Transverse colon (tissue), 4 donors: ENCODE measurements at regions not wholly inside any gene's neighbourhood (a gene's known extent, or its start where the extent isn't known, plus 50 kb on each side); places are given as distances from the start of the nearest gene placed in this dataset.

ENCODE experiments used
- DNase-seq: peaks from one replicate; pipeline ENCODE4 v3.0.0-alpha.2; 2019
- H3K27ac ChIP-seq, 4 donors: fragments of 200-600 bp; sonication (generic); 2 replicates each; pipeline ENCODE4 v1.5.1; 2016 to 2018; ENCODE audit warnings: inconsistent platforms in 4 of 4
- H3K27me3 ChIP-seq: fragments of 200-600 bp; sonication (generic); 2 replicates; pipeline ENCODE4 v1.5.1; 2017; ENCODE audit warnings: inconsistent platforms
- H3K36me3 ChIP-seq, 4 donors: fragments of 200-600 bp; sonication (generic); 2 replicates each; pipeline ENCODE4 v1.5.1; 2017 to 2019; ENCODE audit warnings: inconsistent platforms in 4 of 4
- H3K4me1 ChIP-seq, 4 donors: fragments of 200-600 bp; sonication (generic); 2 replicates each; pipeline ENCODE4 v1.5.1; 2017 to 2020; ENCODE audit warnings: inconsistent platforms in 4 of 4
- H3K4me3 ChIP-seq, 4 donors: fragments of 200-600 bp; sonication (generic); 1 replicate in 1 of 4; 2 replicates in 3 of 4; pipeline versions ENCODE4 v1.5.1 to v1.6.1; 2017 to 2019; ENCODE audit warnings: inconsistent platforms in 4 of 4
- H3K9me3 ChIP-seq, 2 donors: fragments of 200-600 bp; sonication (generic); 2 replicates each; pipeline ENCODE4 v1.5.1; 2017 to 2019; ENCODE audit warnings: inconsistent platforms in 2 of 2
- CTCF ChIP-seq, 5 experiments: fragments of 200-600 bp in 3 of 5; fragments of 450-650 bp in 2 of 5; sonication (generic) in 3 of 5; IDR thresholded peaks; 1 replicate in 2 of 5; 2 replicates in 3 of 5; pipeline ENCODE4 v1.5.1; 2016 to 2017; ENCODE audit warnings: antibody characterized with exemption in 5 of 5, inconsistent platforms in 3 of 5, mild to moderate bottlenecking in 2 of 5, moderate library complexity in 1 of 5
- EP300 ChIP-seq: sonication (generic); formaldehyde crosslinking; IDR thresholded peaks from one replicate; pipeline ENCODE4 v1.6.1; 2017; ENCODE audit warnings: antibody characterized with exemption, low read depth
- POLR2A ChIP-seq: fragments of 450-650 bp; IDR thresholded peaks from one replicate; pipeline ENCODE4 v1.6.1; 2016; ENCODE audit warnings: antibody characterized with exemption, mild to moderate bottlenecking, moderate library complexity
- POLR2AphosphoS5 ChIP-seq, 3 donors: sonication (generic); formaldehyde crosslinking; IDR thresholded peaks; one replicate each; pipeline ENCODE4 v1.6.1; 2016; ENCODE audit warnings: antibody characterized with exemption in 3 of 3
- WGBS, 2 donors: methylation state at CpG; one replicate each; pipeline ENCODE4 v1.1.5; 2018; ENCODE audit warnings: low coverage in 1 of 2; 5-methylcytosine and 5-hydroxymethylcytosine counted together
- in situ Hi-C, 4 donors: fragments of 200-750 bp; cut with MboI; loops; one replicate each; pipeline versions ENCODE4 v1.15.0 to v1.15.1; 2017; ENCODE audit warnings: low sequenced_read_pairs in 3 of 4, low pct_ligation_motif_present in 1 of 4, low pct_unique_long_range_greater_than_20kb in 1 of 4
- intact Hi-C: fragments of 100-400 bp; cut with DNase I; formaldehyde crosslinking; loops from one replicate; pipeline ENCODE4 v1.15.1; 2023; ENCODE audit warnings: low total_unique reads

DNA sequence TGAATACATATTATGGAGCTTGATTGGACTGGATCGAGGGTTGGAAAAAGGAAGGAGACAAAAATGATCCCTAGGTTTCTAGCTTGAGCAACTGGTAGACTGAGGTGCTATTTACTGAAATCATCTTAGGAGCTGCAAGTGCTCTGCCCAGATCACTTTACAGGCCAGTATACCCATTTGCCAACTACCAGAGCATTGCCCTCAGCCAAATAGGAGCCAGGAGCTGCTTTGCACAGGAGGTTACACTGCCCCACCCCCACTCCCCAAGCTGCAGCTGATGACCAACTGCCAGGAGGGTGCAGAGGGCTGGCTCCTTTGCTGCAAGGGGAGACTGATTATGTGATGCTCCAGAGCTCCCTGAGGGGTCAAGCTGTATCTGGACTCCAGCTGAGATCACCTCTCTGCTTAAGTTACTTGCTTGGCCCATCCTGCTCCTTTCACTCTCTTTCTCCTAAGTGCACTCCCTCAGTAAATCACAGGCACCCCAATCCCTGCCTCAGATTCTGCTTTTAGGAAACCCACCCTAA is 275.4 kb downstream of the ZEB1 start:
- DNase-seq = no peak
- no peaks in the 10 kb centered on the region for H3K27me3 ChIP-seq
- H3K9me3 ChIP-seq = no peaks in the 10 kb centered on the region
- no peak overlapping the region for H3K27ac ChIP-seq
- no peak overlapping the region for H3K4me3 ChIP-seq
- in situ Hi-C loops = no loop called here
- H3K36me3 ChIP-seq = no peaks in the 10 kb centered on the region
- intact Hi-C loops = no loop called here
- TF ChIP-seq EP300 (no peak), CTCF (IDR thresholded peaks at IDR 0.05) (no peak), POLR2A (no peak), POLR2AphosphoS5 (IDR thresholded peaks at IDR 0.05) (no peak)
- no peaks in the 10 kb centered on the region for H3K4me1 ChIP-seq
- 87 to 92% methylated on average over 1 of the region's 1 CpG for WGBS, 2 donors

DNA sequence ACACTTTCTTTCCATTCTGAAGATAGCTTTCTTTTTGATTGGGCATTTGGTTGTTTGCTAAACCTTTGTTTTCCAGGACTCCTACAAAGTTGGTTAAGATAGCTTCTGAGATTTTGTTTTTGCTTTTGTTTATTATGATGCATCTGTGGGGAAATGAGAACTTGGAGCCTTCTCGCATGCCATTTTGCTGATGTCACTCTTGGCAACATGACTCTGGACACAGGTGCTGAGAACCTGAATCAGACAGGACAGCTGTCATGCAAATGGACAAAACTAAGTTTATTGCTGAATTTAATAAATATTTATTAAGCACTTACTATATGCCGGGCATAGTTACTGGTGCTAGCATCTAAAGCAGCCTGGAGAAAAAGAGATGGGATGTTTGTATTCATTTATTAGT is 274.1 kb downstream of the ZEB1 start:
- intact Hi-C loops = no loop called here
- 76 to 100% methylated on average over 1 to 2 of the region's 2 CpGs for WGBS, 2 donors

GRCh38 chr10:31591569-31591968 is 272.6 kb downstream of the ZEB1 start:
- intact Hi-C loops (no loop called here), in situ Hi-C loops (no loop called here)
- H3K4me1 ChIP-seq = no peaks in the 10 kb centered on the region
- no peak overlapping the region for H3K4me3 ChIP-seq
- DNase-seq = no peak
- no peaks in the 10 kb centered on the region for H3K36me3 ChIP-seq
- H3K27me3 ChIP-seq = no peaks in the 10 kb centered on the region
- H3K9me3 ChIP-seq = no peaks in the 10 kb centered on the region
- H3K27ac ChIP-seq = no peak overlapping the region
- TF ChIP-seq EP300 (no peak), POLR2AphosphoS5 (IDR thresholded peaks at IDR 0.05) (no peak), POLR2A (no peak), CTCF (IDR thresholded peaks at IDR 0.05) (no peak)

More for the DNA sequence above, 274.1 kb downstream of the ZEB1 start:
- no peak overlapping the region for H3K4me3 ChIP-seq
- H3K9me3 ChIP-seq = no peaks in the 10 kb centered on the region
- H3K27ac ChIP-seq = no peak overlapping the region
- H3K36me3 ChIP-seq = no peaks in the 10 kb centered on the region
- no peak for DNase-seq
- TF ChIP-seq EP300 (no peak), POLR2AphosphoS5 (IDR thresholded peaks at IDR 0.05) (no peak), CTCF (IDR thresholded peaks at IDR 0.05) (no peak), POLR2A (no peak)
- in situ Hi-C loops = no loop called here
- no peaks in the 10 kb centered on the region for H3K27me3 ChIP-seq
- H3K4me1 ChIP-seq = no peaks in the 10 kb centered on the region

- in situ Hi-C loops = no loop called here
- Histone ChIP-seq H3K27ac (peak overlapping the region in 2 of 4 donors; percentile 9 to 53), H3K36me3 (no peaks in the 10 kb centered on the region), H3K4me3 (no peak overlapping the region), H3K27me3 (no peaks in the 10 kb centered on the region), H3K9me3 (no peaks in the 10 kb centered on the region), H3K4me1 (no peaks in the 10 kb centered on the region)
- TF ChIP-seq CTCF (IDR thresholded peaks at IDR 0.05) (no peak), EP300 (no peak), POLR2A (no peak), POLR2AphosphoS5 (IDR thresholded peaks at IDR 0.05) (no peak)
- no peak for DNase-seq
- intact Hi-C loops = no loop called here
- 61 to 62% methylated on average over 6 of the region's 6 CpGs for WGBS, 2 donors
These were observed 271.2 kb downstream of the ZEB1 start for GRCh38 chr10:31590023-31590800.
